Skeletal muscle satellite cell (primary cell): ENCODE measurements at regions not wholly inside any gene's neighbourhood (a gene's known extent, or its start where the extent isn't known, plus 50 kb on each side); places are given as distances from the start of the nearest gene placed in this dataset.
A peak's percentile ranks its signal among the peaks of the same experiment; 100 is the strongest.

Experiments used
- H3K27me3 ChIP-seq: 2 replicates; pipeline ENCODE4 v1.7.0; 2013; ENCODE audit warnings: low read length; ENCODE audit not compliant: control insufficient read depth, insufficient read depth
- H3K36me3 ChIP-seq: 2 replicates; pipeline ENCODE4 v1.7.0; 2013; ENCODE audit warnings: mild to moderate bottlenecking, control low read depth, low read length; ENCODE audit not compliant: insufficient read depth
- H3K4me1 ChIP-seq: 2 replicates; pipeline ENCODE4 v1.7.0; 2013; ENCODE audit warnings: low read length; ENCODE audit not compliant: control insufficient read depth, insufficient read depth
- H3K4me2 ChIP-seq: 2 replicates; pipeline ENCODE4 v1.7.0; 2013; ENCODE audit warnings: mild to moderate bottlenecking, low read length
- H3K4me3 ChIP-seq: 2 replicates; pipeline ENCODE4 v1.7.0; 2013; ENCODE audit warnings: low read length
- H3K9ac ChIP-seq: 2 replicates; pipeline ENCODE4 v1.7.0; 2013; ENCODE audit warnings: mild to moderate bottlenecking, low read depth, low read length, moderate library complexity
- H3K9me3 ChIP-seq: replicated peaks from 2 replicates; pipeline ENCODE4 v1.7.0; 2013; ENCODE audit warnings: mild to moderate bottlenecking, control low read depth, low read length

DNA sequence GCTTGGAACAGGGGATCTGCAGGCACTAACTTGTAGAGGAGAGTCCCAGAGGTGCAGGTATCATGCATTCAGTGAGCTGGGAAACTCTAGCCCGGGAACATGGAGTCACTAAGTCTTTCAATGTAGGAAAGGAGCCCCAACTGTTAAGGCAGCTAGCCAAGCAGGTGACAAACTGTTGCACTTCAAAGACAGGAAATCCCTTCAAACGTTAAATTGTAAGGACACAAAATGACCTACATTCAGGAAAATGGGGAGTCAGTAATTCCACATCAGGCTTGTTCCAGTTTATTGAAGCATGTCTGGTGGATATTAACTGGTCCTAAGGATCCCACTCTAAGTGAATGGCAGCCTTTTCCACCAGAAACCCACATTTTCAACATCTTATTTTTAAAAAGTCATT is 364.5 kb downstream of the MTX2 start:
- Histone ChIP-seq H3K36me3 (no peaks in the 10 kb centered on the region), H3K9ac (no peak overlapping the region), H3K27me3 (no peaks in the 10 kb centered on the region), H3K4me2 (no peak overlapping the region), H3K9me3 (no peaks in the 10 kb centered on the region), H3K4me1 (peaks cover 11% of the 10 kb centered on the region), H3K4me3 (no peak overlapping the region)

DNA sequence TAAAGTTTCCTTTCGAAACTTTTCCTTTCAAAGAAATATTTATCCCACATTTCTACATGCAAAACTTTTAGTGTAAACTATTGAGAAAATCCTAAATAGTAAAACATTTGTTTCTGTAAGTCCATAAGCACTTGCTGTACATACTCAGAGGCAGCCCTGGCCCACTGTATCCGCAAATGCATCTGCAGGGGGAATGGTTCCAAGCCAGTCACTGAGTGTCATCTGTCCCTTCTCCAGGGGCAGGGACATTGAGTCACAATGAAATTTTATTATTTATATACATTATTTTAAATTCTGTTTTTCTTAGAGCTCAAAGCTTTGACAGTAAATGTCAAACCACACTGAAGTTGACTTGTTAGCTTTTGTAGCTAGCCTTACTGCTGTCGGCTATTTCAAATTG is 367.2 kb downstream of the MTX2 start:
- no peaks in the 10 kb centered on the region for H3K9me3 ChIP-seq

DNA sequence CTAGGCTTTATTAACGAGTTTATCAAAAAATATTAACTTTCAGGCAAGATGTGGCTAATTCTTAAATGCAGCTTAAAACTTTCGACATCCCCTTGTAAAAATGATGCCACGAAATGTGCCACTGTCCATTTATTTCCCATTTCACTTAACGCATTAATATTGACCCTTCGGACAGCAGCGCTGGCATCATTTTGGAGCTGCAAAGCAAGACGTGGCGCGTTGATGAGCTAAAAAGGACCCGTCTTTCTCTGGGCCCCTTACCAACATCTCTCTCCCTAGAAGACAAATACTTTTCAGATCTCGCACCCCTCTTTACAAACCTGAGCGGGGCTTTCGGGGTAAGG is 367.9 kb downstream of the MTX2 start:
- Histone ChIP-seq H3K36me3 (no peaks in the 10 kb centered on the region), H3K4me3 (peak overlapping the region; percentile 84), H3K4me1 (peaks cover 42% of the 10 kb centered on the region), H3K9ac (peak overlapping the region; percentile 87), H3K9me3 (no peaks in the 10 kb centered on the region), H3K4me2 (peak overlapping the region; percentile 94), H3K27me3 (no peaks in the 10 kb centered on the region)

More for the DNA sequence above, 367.2 kb downstream of the MTX2 start:
- Histone ChIP-seq H3K27me3 (no peaks in the 10 kb centered on the region), H3K9ac (no peak overlapping the region), H3K4me1 (peaks cover 35% of the 10 kb centered on the region), H3K36me3 (no peaks in the 10 kb centered on the region), H3K4me3 (no peak overlapping the region), H3K4me2 (no peak overlapping the region)

- Histone ChIP-seq H3K27me3 (no peaks in the 10 kb centered on the region), H3K9ac (peak overlapping the region; percentile 87), H3K4me3 (peak overlapping the region; percentile 84), H3K36me3 (no peaks in the 10 kb centered on the region), H3K4me2 (peak overlapping the region; percentile 94), H3K9me3 (no peaks in the 10 kb centered on the region), H3K4me1 (peaks cover 45% of the 10 kb centered on the region)
Measured at GRCh38 chr2:176637486-176638166, 368.4 kb downstream of the MTX2 start.

GRCh38 chr2:176638167-176639015 is 369.1 kb downstream of the MTX2 start:
- peak overlapping the region; percentile 84 for H3K4me3 ChIP-seq
- no peaks in the 10 kb centered on the region for H3K27me3 ChIP-seq
- peaks cover 52% of the 10 kb centered on the region for H3K4me1 ChIP-seq
- H3K36me3 ChIP-seq = no peaks in the 10 kb centered on the region
- no peaks in the 10 kb centered on the region for H3K9me3 ChIP-seq
- peak overlapping the region; percentile 87 for H3K9ac ChIP-seq
- peak overlapping the region; percentile 94 for H3K4me2 ChIP-seq

DNA sequence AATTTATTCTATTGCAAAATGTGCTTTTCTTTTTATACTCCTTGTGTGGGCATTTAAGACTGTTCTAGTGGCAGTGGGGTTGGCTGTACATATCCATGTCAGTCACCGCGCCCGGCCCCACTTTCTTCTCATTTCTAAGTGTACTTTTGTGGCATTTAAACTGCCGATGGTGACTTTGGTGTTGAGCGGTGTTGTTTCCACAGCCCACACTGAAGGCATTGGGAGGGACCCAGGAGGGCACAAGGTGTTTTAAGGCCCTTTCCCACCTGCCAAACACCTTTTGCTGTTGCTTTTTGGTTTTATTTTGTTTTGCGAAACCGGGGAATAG is 369.7 kb downstream of the MTX2 start:
- H3K9me3 ChIP-seq = no peaks in the 10 kb centered on the region
- no peaks in the 10 kb centered on the region for H3K36me3 ChIP-seq
- peaks cover 56% of the 10 kb centered on the region for H3K4me1 ChIP-seq
- H3K4me2 ChIP-seq = peak overlapping the region; percentile 94
- no peaks in the 10 kb centered on the region for H3K27me3 ChIP-seq
- H3K9ac ChIP-seq = peak overlapping the region; percentile 87
- no peak overlapping the region for H3K4me3 ChIP-seq

DNA sequence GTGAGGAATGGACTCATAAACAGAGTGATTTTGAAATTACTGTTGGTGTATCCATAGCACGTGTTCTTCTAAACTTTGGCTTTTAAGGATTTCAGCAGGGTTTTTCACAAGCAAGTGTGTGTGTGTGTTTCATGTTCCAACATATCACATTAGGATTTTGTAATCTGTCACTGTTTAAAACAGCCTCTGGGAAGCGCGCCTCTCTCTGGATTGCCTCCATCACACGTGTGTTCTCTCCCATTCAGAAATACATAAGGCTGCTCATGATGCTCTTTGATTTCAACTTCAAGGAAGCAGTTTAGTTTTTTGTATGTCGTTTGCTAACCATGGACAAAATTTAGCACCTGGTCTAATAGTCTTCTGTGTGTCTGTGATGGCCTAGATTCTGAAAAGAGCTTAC is 370.4 kb downstream of the MTX2 start:
- Histone ChIP-seq H3K9ac (no peak overlapping the region), H3K9me3 (no peaks in the 10 kb centered on the region), H3K4me1 (peaks cover 56% of the 10 kb centered on the region), H3K36me3 (no peaks in the 10 kb centered on the region), H3K4me2 (no peak overlapping the region), H3K27me3 (no peaks in the 10 kb centered on the region), H3K4me3 (no peak overlapping the region)

GRCh38 chr2:176641436-176641835 is 372.2 kb downstream of the MTX2 start:
- peak overlapping the region; percentile 17 for H3K4me2 ChIP-seq
- H3K9ac ChIP-seq = peak overlapping the region; percentile 38
- H3K36me3 ChIP-seq = no peaks in the 10 kb centered on the region
- no peaks in the 10 kb centered on the region for H3K27me3 ChIP-seq
- peaks cover 56% of the 10 kb centered on the region for H3K4me1 ChIP-seq
- H3K9me3 ChIP-seq = no peaks in the 10 kb centered on the region
- peak overlapping the region; percentile 3 for H3K4me3 ChIP-seq

DNA sequence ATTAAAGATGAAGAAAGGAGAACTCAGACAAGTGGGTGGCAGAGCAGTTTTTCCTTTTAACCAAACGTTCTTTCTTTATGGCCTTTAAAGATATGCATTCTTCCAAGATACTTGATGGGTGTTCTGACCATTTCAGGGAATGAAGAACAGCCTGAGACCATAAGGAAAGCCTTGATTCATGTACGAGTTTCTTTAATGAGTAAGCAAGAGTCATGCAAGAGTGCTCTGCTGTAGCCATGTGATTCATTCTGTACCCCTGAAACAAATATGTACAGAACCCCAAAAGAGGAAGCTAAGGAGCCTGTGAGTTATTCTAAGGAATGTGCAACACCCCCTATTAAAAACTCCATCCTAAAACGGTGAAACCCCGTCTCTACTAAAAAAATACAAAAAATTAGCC is 372.8 kb downstream of the MTX2 start:
- no peaks in the 10 kb centered on the region for H3K27me3 ChIP-seq

GRCh38 chr2:176643646-176644045 is 374.4 kb downstream of the MTX2 start:
- no peaks in the 10 kb centered on the region for H3K27me3 ChIP-seq

More for the DNA sequence above, 372.8 kb downstream of the MTX2 start:
- no peak overlapping the region for H3K4me3 ChIP-seq
- no peaks in the 10 kb centered on the region for H3K36me3 ChIP-seq
- peak overlapping the region; percentile 38 for H3K9ac ChIP-seq
- H3K4me1 ChIP-seq = peaks cover 56% of the 10 kb centered on the region
- H3K9me3 ChIP-seq = no peaks in the 10 kb centered on the region
- H3K4me2 ChIP-seq = peak overlapping the region; percentile 17

DNA sequence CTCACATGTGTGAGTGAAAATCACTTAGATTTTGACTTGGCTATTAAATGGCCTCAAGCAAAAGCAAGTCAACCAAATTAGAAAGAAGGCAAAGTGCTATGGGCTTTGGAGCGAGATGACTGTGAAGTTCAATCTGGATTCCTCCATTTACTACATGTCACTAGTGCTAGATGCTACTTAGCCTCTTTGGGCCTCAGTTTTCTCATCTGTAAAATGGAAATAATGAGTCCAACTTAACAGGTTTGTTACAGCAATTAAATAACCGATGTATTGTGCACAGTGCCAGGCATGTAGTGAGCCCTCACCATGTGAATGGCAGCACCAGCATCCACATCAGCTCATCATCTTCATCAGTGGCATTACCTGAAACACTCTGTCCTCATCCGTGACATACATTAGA is 376.3 kb downstream of the MTX2 start:
- no peak overlapping the region for H3K4me2 ChIP-seq
- H3K9ac ChIP-seq = no peak overlapping the region
- H3K4me1 ChIP-seq = peaks cover 30% of the 10 kb centered on the region
- H3K36me3 ChIP-seq = no peaks in the 10 kb centered on the region
- no peak overlapping the region for H3K4me3 ChIP-seq
- H3K27me3 ChIP-seq = no peaks in the 10 kb centered on the region
- H3K9me3 ChIP-seq = no peaks in the 10 kb centered on the region

More at GRCh38 chr2:176643646-176644045, 374.4 kb downstream of the MTX2 start:
- Histone ChIP-seq H3K4me2 (no peak overlapping the region), H3K4me1 (peaks cover 46% of the 10 kb centered on the region), H3K36me3 (no peaks in the 10 kb centered on the region), H3K4me3 (no peak overlapping the region), H3K9ac (no peak overlapping the region), H3K9me3 (no peaks in the 10 kb centered on the region)
